DND-41 (cell line): ENCODE measurements at regions not wholly inside any gene's neighbourhood (a gene's known extent, or its start where the extent isn't known, plus 50 kb on each side); places are given as distances from the start of the nearest gene placed in this dataset.

Experiments
- EZH2 ChIP-seq: IDR thresholded peaks from 3 replicates; pipeline ENCODE4 v1.6.1; 2012; ENCODE audit warnings: borderline replicate concordance, low read depth, mild to moderate bottlenecking, moderate library complexity, low read length, inconsistent platforms; ENCODE audit not compliant: severe bottlenecking
- TF ChIP-seq, protein P1 (sequence below): IDR thresholded peaks from 2 replicates; pipeline ENCODE4 v1.5.1; 2012; ENCODE audit warnings: borderline replicate concordance, low read length, moderate library complexity, mild to moderate bottlenecking; ENCODE audit not compliant: poor library complexity, severe bottlenecking; ENCODE audit errors: extremely low read depth

- TF ChIP-seq, protein P1, sequence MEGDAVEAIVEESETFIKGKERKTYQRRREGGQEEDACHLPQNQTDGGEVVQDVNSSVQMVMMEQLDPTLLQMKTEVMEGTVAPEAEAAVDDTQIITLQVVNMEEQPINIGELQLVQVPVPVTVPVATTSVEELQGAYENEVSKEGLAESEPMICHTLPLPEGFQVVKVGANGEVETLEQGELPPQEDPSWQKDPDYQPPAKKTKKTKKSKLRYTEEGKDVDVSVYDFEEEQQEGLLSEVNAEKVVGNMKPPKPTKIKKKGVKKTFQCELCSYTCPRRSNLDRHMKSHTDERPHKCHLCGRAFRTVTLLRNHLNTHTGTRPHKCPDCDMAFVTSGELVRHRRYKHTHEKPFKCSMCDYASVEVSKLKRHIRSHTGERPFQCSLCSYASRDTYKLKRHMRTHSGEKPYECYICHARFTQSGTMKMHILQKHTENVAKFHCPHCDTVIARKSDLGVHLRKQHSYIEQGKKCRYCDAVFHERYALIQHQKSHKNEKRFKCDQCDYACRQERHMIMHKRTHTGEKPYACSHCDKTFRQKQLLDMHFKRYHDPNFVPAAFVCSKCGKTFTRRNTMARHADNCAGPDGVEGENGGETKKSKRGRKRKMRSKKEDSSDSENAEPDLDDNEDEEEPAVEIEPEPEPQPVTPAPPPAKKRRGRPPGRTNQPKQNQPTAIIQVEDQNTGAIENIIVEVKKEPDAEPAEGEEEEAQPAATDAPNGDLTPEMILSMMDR: no peak
- TF ChIP-seq EZH2: no peak
These were observed 532.0 kb upstream of the GRAMD2B start for GRCh38 chr5:125891061-125891725.
